NT2/D1 (cell line): ENCODE measurements at regions not wholly inside any gene's neighbourhood (a gene's known extent, or its start where the extent isn't known, plus 50 kb on each side); places are given as distances from the start of the nearest gene placed in this dataset.

Source experiments
- SUZ12 ChIP-seq: IDR thresholded peaks from 2 replicates; pipeline ENCODE4 v1.6.1; 2011; ENCODE audit not compliant: insufficient read length, insufficient read depth; ENCODE audit errors: extremely low read depth
- YY1 ChIP-seq: IDR thresholded peaks from 2 replicates; pipeline ENCODE4 v1.6.1; 2011; ENCODE audit not compliant: insufficient read length, insufficient read depth
- ZNF274 ChIP-seq: IDR thresholded peaks from 2 replicates; pipeline ENCODE4 v1.6.1; 2011; ENCODE audit warnings: mild to moderate bottlenecking, low read depth, low read length

- no peak for TF ChIP-seq YY1
- TF ChIP-seq ZNF274 = no peak
- TF ChIP-seq SUZ12 = no peak
Measured at GRCh38 chr3:28751864-28752263, 403.2 kb upstream of the AZI2 start.
